Heart right ventricle (tissue), 16 donors: ENCODE measurements at regions not wholly inside any gene's neighbourhood (a gene's known extent, or its start where the extent isn't known, plus 50 kb on each side); places are given as distances from the start of the nearest gene placed in this dataset.

Source experiments
- ATAC-seq, 8 donors: fragments of 200-7000 bp; cut with Tn5 transposase; one replicate each; pipeline ENCODE4 v1.9.1; 2020; ENCODE audit warnings: mild to moderate bottlenecking in 8 of 8, moderate library complexity in 8 of 8, moderate number of reproducible peaks in 1 of 8
- DNase-seq, 2 donors: peaks; one replicate each; pipeline ENCODE4 v3.0.0-alpha.2; 2020
- H3K27ac ChIP-seq, 10 donors: fragments of 200-600 bp; sonication (generic) in 2 of 10; one replicate each; pipeline versions ENCODE4 v1.5.0 to v1.8.0; 2020 to 2022; ENCODE audit warnings: mild to moderate bottlenecking in 3 of 10
- H3K27me3 ChIP-seq, 7 donors: fragments of 200-600 bp; one replicate each; pipeline ENCODE4 v1.8.0; 2021 to 2022; ENCODE audit warnings: mild to moderate bottlenecking in 2 of 7
- H3K36me3 ChIP-seq, 9 donors: fragments of 200-600 bp; sonication (generic) in 1 of 9; one replicate each; pipeline versions ENCODE4 v1.5.0 to v1.8.0; 2020 to 2022; ENCODE audit warnings: mild to moderate bottlenecking in 2 of 9
- H3K4me1 ChIP-seq, 9 donors: fragments of 200-600 bp; sonication (generic) in 1 of 9; one replicate each; pipeline versions ENCODE4 v1.5.0 to v1.8.0; 2020 to 2022; ENCODE audit warnings: mild to moderate bottlenecking in 4 of 9
- H3K4me3 ChIP-seq, 10 donors: fragments of 200-600 bp; sonication (generic) in 2 of 10; one replicate each; pipeline versions ENCODE4 v1.5.0 to v1.8.0; 2020 to 2022; ENCODE audit warnings: mild to moderate bottlenecking in 7 of 10, moderate library complexity in 2 of 10
- H3K9me3 ChIP-seq, 11 donors: fragments of 200-600 bp in 10 of 11; sonication (generic) in 2 of 11; one replicate each; pipeline versions ENCODE4 v1.5.0 to v1.8.0; 2013 to 2022; ENCODE audit warnings: mild to moderate bottlenecking in 2 of 11, control low read depth in 1 of 11, moderate library complexity in 1 of 11
- WGBS, 2 donors: extraction: QIAGEN DNeasy Blood & Tissue Kit; methylation state at CpG; one replicate each; pipeline ENCODE4 v1.1.7; 2013; ENCODE audit warnings: inconsistent platforms in 1 of 2; 5-methylcytosine and 5-hydroxymethylcytosine counted together
- intact Hi-C, 10 donors: fragments of 100-400 bp; cut with DNase I; formaldehyde crosslinking; loops; one replicate each; pipeline versions ENCODE4 v1.11.1 to v1.14.2; 2022
- TF ChIP-seq, protein P1 (sequence below), 9 donors: fragments of 200-600 bp; sonication (generic) in 2 of 9; IDR thresholded peaks; one replicate each; pipeline versions ENCODE4 v1.5.0 to v1.8.0; 2021 to 2022; ENCODE audit warnings: antibody characterized with exemption in 9 of 9, mild to moderate bottlenecking in 5 of 9, moderate library complexity in 1 of 9
- donor health status: Arrhythmogenic right ventricular cardiomyopathy.
- donor health status: ischemic (EF 13 %, LVEDD 7.1; RV severe dilation, severe dysfunction).
- donor health status: healthy with polysubstance abuse.
- donor health status: DM: no; HTN: yes; CAD: no.
- donor health status: DM: no; HTN: no; CAD: no.
- donor health status: ischemic (EF 25% LVEDD 6.9; RV normal size, moderate dysfunction).
- donor health status: ischemic (EF 25% LVEDD 5.7; RV mildly dilated, moderate dysfunction).
- donor health status: healthy.
- donor health status: DM: yes; HTN: yes; CAD: no.
- donor health status: Ischemic cardiomyopathy.
- donor health status: ischemic (EF 35%, LVEDD 5.7; RV mildly dilated, moderate dysfunction).
- donor health status: nonischemic (EF 11% LVEDD 7.7; RV severe dilation, severe dysfunction).
- donor health status: DM: yes; HTN: yes; CAD: no.
- donor health status: PGD.
- donor health status: ischemic (EF 29% LVEDD 5.4; RV normal size, mild dysfunction).
- donor health status: nonischemic (EF 23%, LVEDD 6.1; RV moderate dilation, normal function).

DNA sequence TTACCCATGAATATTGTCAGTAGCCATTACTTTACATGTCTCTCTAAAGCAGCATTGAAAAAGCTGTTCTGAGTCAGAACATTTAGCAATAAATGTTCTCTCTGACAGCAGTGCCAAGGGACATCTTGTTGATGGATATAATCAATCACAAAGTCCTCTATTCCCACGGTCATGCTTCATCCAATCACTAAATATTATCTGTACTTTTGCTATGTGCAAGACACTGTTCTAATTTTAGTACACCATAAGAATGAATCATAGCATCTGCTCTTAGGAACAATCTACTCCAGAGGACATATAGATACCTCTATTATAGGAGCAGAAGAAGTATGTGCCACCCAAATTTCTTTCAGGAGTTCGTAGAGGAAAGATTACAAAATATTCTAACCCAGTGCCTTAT is 142.5 kb upstream of the MBNL1 start:
- Histone ChIP-seq H3K9me3 (no peaks in the 10 kb centered on the region), H3K4me3 (no peak overlapping the region)
- WGBS, 2 donors = 53 to 60% methylated on average over 2 of the region's 2 CpGs

GRCh38 chr3:152127058-152127457 is 141.7 kb upstream of the MBNL1 start:
- ATAC-seq (no peak), DNase-seq (no peak)
- 92% methylated on average over 4 of the region's 4 CpGs for WGBS, 2 donors
- Histone ChIP-seq H3K9me3 (no peaks in the 10 kb centered on the region), H3K27ac (no peak overlapping the region), H3K36me3 (no peaks in the 10 kb centered on the region), H3K27me3 (no peaks in the 10 kb centered on the region), H3K4me1 (no peaks in the 10 kb centered on the region), H3K4me3 (no peak overlapping the region)
- intact Hi-C loops = no loop called here
- TF ChIP-seq, protein P1, sequence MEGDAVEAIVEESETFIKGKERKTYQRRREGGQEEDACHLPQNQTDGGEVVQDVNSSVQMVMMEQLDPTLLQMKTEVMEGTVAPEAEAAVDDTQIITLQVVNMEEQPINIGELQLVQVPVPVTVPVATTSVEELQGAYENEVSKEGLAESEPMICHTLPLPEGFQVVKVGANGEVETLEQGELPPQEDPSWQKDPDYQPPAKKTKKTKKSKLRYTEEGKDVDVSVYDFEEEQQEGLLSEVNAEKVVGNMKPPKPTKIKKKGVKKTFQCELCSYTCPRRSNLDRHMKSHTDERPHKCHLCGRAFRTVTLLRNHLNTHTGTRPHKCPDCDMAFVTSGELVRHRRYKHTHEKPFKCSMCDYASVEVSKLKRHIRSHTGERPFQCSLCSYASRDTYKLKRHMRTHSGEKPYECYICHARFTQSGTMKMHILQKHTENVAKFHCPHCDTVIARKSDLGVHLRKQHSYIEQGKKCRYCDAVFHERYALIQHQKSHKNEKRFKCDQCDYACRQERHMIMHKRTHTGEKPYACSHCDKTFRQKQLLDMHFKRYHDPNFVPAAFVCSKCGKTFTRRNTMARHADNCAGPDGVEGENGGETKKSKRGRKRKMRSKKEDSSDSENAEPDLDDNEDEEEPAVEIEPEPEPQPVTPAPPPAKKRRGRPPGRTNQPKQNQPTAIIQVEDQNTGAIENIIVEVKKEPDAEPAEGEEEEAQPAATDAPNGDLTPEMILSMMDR (IDR thresholded peaks at IDR 0.05) = no peak

More for the DNA sequence above, 142.5 kb upstream of the MBNL1 start:
- TF ChIP-seq, protein P1 (IDR thresholded peaks at IDR 0.05) = no peak
- Histone ChIP-seq H3K27me3 (no peaks in the 10 kb centered on the region), H3K36me3 (no peaks in the 10 kb centered on the region), H3K4me1 (no peaks in the 10 kb centered on the region), H3K27ac (no peak overlapping the region)
- ATAC-seq = no peak
- intact Hi-C loops = no loop called here
- no peak for DNase-seq

- TF ChIP-seq, protein P1 (IDR thresholded peaks at IDR 0.05) = no peak
- Histone ChIP-seq H3K9me3 (no peaks in the 10 kb centered on the region), H3K27me3 (no peaks in the 10 kb centered on the region), H3K4me3 (no peak overlapping the region), H3K27ac (no peak overlapping the region), H3K36me3 (no peaks in the 10 kb centered on the region), H3K4me1 (no peaks in the 10 kb centered on the region)
- intact Hi-C loops = no loop called here
- 51 to 94% methylated on average over 1 of the region's 1 CpG for WGBS, 2 donors
- ATAC-seq = no peak
- no peak for DNase-seq
Measured at GRCh38 chr3:152128356-152128755, 140.4 kb upstream of the MBNL1 start.

DNA sequence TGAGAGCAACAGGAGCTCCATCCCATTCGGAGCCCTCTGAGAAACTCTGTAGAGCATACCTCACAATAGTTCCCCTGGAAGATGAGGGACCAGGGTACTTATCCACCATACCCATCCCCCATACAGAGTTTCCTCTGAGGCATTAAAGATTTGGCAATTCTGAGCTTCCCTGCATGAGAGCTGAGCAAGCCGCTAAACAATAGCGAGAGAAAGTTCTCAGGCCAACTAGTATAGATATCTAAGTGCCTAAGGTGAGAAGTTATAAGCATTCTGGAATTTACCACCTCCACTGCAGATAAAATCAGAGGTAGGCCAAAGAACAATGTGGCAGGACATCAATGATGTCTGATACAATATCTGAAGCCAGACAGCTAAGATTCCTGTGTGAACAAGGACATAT is 129.1 kb upstream of the MBNL1 start:
- Histone ChIP-seq H3K27ac (no peak overlapping the region), H3K4me3 (no peak overlapping the region), H3K4me1 (no peaks in the 10 kb centered on the region), H3K27me3 (no peaks in the 10 kb centered on the region), H3K9me3 (peaks cover 0 to 9% (median 0%) of the 10 kb centered on the region in 11 donors), H3K36me3 (no peaks in the 10 kb centered on the region)
- no peak for DNase-seq
- intact Hi-C loops = no loop called here
- no peak for ATAC-seq
- WGBS, 2 donors = 92 to 95% methylated on average over 3 of the region's 3 CpGs
- TF ChIP-seq, protein P1 (IDR thresholded peaks at IDR 0.05) = no peak

DNA sequence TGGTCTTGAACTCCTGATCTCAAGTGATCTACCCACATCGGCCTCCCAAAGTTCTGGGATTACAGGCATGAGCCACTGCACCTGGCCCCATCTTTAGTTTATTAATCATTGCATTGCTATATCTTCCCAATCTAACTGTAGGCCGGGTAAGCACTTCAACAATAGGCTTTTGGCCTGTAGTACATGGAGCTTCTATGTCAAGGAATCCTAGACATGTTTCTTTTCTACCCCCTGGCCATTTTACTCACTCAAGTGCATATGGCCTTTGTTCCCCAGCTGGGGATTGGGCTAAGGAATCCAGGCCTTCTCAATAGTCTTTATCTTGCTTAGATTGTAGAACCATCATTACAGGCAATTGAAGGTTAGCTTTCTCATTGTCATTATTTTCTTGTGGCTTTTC is 122.3 kb upstream of the MBNL1 start:
- no peak overlapping the region for H3K27ac ChIP-seq
- H3K36me3 ChIP-seq = no peaks in the 10 kb centered on the region
- TF ChIP-seq, protein P1 (IDR thresholded peaks at IDR 0.05) = no peak
- intact Hi-C loops = no loop called here
- no peaks in the 10 kb centered on the region for H3K4me1 ChIP-seq
- ATAC-seq (no peak), DNase-seq (no peak)
- H3K4me3 ChIP-seq = no peak overlapping the region
- 94 to 100% methylated on average over 2 of the region's 2 CpGs for WGBS, 2 donors
- H3K27me3 ChIP-seq = no peaks in the 10 kb centered on the region
- no peaks in the 10 kb centered on the region for H3K9me3 ChIP-seq
